WI38 (cell line): ENCODE measurements at regions not wholly inside any gene's neighbourhood (a gene's known extent, or its start where the extent isn't known, plus 50 kb on each side); places are given as distances from the start of the nearest gene placed in this dataset.
"Not testable (repeated sequence)": the region's sequence is repeated elsewhere in the genome, so short reads cannot be mapped to it uniquely, and the experiment has no call there.

Experiments used
- H3K4me3 ChIP-seq: 2 replicates; pipeline ENCODE4 v1.5.1; 2011; ENCODE audit warnings: low read depth, mild to moderate bottlenecking, control low read depth, low read length
- TF ChIP-seq, protein P1 (sequence below): IDR thresholded peaks from 2 replicates; pipeline ENCODE4 v1.5.1; 2012; ENCODE audit warnings: low read depth, mild to moderate bottlenecking, control low read depth, low read length

DNA sequence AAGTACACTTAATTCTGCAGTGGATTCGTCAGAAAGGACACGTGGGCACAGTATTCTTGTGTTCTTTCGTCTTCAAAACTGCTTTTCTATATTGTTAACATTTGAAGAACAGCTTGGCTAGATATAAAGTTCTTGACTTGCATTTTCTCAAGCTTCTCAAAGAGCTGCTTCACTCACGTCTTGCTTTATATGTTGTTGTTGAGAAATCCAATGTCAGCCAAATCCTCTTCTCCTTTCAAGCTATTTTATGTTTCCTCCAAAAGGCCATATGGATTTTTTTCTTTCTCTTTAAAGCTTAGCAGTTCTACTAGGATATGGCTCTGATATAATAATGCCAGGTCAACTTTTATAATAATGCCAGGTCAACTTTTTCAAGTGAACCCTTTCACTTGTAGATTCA is 65.5 kb upstream of the CYP1B1 start:
- TF ChIP-seq, protein P1, sequence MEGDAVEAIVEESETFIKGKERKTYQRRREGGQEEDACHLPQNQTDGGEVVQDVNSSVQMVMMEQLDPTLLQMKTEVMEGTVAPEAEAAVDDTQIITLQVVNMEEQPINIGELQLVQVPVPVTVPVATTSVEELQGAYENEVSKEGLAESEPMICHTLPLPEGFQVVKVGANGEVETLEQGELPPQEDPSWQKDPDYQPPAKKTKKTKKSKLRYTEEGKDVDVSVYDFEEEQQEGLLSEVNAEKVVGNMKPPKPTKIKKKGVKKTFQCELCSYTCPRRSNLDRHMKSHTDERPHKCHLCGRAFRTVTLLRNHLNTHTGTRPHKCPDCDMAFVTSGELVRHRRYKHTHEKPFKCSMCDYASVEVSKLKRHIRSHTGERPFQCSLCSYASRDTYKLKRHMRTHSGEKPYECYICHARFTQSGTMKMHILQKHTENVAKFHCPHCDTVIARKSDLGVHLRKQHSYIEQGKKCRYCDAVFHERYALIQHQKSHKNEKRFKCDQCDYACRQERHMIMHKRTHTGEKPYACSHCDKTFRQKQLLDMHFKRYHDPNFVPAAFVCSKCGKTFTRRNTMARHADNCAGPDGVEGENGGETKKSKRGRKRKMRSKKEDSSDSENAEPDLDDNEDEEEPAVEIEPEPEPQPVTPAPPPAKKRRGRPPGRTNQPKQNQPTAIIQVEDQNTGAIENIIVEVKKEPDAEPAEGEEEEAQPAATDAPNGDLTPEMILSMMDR: no peak
- no peak overlapping the region for H3K4me3 ChIP-seq

DNA sequence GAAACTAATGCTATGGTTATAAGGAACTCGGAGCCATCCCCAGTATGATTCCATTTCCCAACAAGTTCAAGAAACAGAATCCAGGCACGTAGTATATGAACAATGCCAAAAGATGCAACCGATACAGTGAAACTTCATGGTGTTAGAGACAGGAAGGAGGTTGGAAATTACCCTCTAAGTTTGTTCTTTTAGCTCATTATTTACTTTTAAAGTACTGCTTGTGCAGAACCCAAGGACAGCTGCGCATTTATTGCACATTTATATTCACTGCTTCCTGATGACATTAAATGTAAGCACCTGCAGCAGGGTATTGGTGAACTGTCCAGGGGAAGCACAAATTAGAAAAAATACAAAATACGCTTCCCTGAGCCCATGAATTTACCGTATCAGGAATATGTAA is 63.0 kb upstream of the CYP1B1 start:
- no peak overlapping the region for H3K4me3 ChIP-seq
- TF ChIP-seq, protein P1: no peak

DNA sequence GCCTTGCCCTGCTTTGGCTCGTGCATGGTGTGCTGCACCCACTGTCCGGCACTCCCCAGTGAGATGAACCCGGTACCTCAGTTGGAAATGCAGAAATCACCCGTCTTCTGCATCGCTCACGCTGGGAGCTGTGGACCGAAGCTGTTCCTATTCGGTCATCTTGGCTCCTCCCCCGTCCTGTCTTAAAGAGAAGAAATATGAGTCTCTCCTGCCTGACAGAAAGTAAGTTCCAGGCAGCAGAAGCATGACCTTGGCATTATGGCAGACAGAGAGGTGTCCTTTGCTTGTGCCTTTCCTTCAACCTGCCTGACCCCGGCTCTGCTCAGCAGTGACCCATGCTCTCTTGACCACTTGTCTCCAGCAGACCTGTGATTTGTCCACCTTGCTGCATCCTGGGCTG is 62.5 kb upstream of the CYP1B1 start:
- TF ChIP-seq, protein P1: no peak
- no peak overlapping the region for H3K4me3 ChIP-seq

DNA sequence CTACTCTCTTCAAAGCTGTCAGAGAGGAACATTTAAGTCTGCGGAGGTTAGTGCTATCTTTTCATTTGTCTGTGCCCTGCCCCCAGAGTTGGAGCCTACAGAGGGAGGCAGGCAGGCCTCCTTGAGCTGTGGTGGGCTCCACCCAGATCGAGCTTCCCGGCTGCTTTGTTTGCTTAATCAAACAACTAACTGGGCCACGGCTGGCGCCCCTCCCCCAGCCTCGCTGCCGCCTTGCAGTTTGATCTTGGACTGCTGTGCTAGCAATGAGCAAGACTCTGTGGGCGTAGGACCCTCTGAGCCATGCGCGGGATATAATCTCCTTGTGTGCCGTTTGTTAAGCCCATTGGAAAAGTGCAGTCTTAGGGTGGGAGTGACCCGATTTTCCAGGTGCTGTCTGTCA is 62.0 kb upstream of the CYP1B1 start:
- not testable (repeated sequence) for H3K4me3 ChIP-seq

DNA sequence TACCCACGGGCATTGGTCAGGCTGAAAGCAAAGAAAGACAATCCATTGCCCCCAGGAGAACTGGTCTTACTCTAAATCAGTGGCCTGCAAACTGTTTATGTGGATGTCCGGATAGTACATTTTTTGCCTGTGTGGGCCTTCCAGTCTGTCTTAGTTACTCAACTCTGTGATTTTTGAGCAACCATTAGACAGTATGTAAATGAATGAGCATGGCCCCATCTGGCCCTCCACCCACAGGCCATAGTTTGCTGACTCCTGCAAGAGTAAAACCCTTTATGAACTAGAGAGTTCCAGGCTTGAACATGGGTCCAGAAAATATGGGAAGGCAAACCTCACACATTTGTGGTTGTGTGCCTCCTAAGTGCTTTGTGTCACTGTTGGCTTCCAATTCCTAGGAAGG is 55.7 kb upstream of the CYP1B1 start:
- TF ChIP-seq, protein P1: no peak

DNA sequence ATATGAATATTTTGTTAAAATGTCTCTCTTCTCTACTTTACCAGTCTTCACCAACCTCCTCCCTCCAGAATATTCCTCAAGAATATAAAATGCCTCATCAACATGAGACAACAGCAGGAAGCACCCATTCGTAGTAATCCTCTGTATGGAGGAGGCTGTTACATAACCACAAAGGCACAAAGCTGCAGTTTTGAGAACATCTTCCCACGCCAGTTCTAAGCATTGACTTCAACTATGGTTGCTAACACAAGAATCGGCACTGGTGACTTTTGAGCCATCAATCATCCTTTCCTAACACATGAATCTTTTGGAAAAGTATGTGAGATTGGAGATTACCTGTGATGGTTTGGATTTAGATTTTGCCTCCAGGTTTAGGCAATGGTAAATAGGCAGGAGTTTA is 54.9 kb upstream of the CYP1B1 start:
- H3K4me3 ChIP-seq: no peak overlapping the region
- TF ChIP-seq, protein P1: no peak

More for the DNA sequence above, 55.7 kb upstream of the CYP1B1 start:
- H3K4me3 ChIP-seq: no peak overlapping the region

DNA sequence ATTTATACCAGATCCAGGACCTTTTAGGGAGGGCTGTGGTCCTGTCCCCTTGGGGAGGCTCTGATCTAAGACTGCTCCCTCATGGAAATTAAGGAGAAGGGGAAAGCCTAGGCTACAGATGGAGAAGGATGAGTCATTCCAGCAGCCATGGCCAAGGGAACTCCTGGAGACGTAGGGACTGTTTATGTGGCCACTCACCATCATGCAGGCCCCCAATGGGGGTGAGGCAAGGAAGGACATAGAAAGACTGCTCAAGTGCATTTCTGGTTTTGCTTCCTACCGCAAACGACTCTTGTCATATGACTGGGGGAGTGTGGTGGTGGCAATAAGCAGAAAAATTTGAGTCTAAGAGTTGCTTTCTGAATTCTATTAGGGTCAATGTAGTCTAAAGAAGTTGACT is 54.0 kb upstream of the CYP1B1 start:
- TF ChIP-seq, protein P1: no peak
- no peak overlapping the region for H3K4me3 ChIP-seq

DNA sequence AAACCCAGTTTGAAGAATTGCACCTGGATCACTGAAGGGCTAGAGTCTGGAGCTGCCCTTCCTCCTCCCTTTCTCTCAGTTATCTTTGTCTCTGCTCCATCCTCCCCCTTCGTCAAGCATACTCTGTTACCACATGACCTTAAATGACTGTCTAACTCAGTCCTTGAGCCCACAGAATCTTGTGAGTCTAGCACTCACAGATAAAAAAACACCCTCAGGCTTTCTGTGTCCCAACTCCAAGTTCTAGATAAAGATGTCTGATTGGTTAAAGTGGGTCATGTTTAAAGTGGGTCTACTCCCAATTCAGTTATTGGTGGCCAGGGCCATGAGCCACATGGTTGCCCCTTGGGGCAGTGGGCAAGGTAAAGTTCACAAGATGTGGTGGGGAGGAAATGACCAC is 53.5 kb upstream of the CYP1B1 start:
- TF ChIP-seq, protein P1: no peak
- no peak overlapping the region for H3K4me3 ChIP-seq
